Sigmoid colon (tissue), 6 donors: ENCODE measurements at regions not wholly inside any gene's neighbourhood (a gene's known extent, or its start where the extent isn't known, plus 50 kb on each side); places are given as distances from the start of the nearest gene placed in this dataset.

Experiments
- DNase-seq: peaks from one replicate; pipeline ENCODE4 v3.0.0-alpha.2; 2019
- H3K27ac ChIP-seq, 4 donors: fragments of 200-600 bp; sonication (generic); one replicate each; pipeline ENCODE4 v1.5.1; 2016 to 2019; ENCODE audit warnings: mild to moderate bottlenecking in 1 of 4
- H3K27me3 ChIP-seq, 3 donors: fragments of 200-600 bp; sonication (generic); one replicate each; pipeline ENCODE4 v1.5.1; 2019; ENCODE audit warnings: mild to moderate bottlenecking in 1 of 3
- H3K36me3 ChIP-seq, 4 donors: fragments of 200-600 bp; sonication (generic); one replicate each; pipeline ENCODE4 v1.5.1; 2016 to 2019
- H3K4me1 ChIP-seq, 4 donors: fragments of 200-600 bp; sonication (generic); one replicate each; pipeline ENCODE4 v1.5.1; 2017 to 2019
- H3K4me3 ChIP-seq, 4 donors: fragments of 200-600 bp; sonication (generic); one replicate each; pipeline ENCODE4 v1.5.1; 2017 to 2019; ENCODE audit warnings: mild to moderate bottlenecking in 2 of 4, moderate library complexity in 1 of 4
- H3K9me3 ChIP-seq, 4 donors: fragments of 200-600 bp in 3 of 4; sonication (generic) in 3 of 4; one replicate each; pipeline versions ENCODE4 v1.5.1 to v1.6.1; 2013 to 2019
- EP300 ChIP-seq, 4 donors: sonication (generic); formaldehyde crosslinking; IDR thresholded peaks; one replicate each; pipeline ENCODE4 v1.6.1; 2017; ENCODE audit warnings: antibody characterized with exemption in 4 of 4
- POLR2A ChIP-seq, 2 donors: fragments of 450-650 bp; IDR thresholded peaks; one replicate each; pipeline ENCODE4 v1.6.1; 2016; ENCODE audit warnings: antibody characterized with exemption in 2 of 2, mild to moderate bottlenecking in 2 of 2, moderate library complexity in 2 of 2
- POLR2AphosphoS5 ChIP-seq, 4 donors: sonication (generic); formaldehyde crosslinking; IDR thresholded peaks; one replicate each; pipeline ENCODE4 v1.6.1; 2017; ENCODE audit warnings: antibody characterized with exemption in 4 of 4
- WGBS, 2 donors: extraction: QIAGEN DNeasy Blood & Tissue Kit; methylation state at CpG; one replicate each; pipeline ENCODE4 v1.1.7; 2013; 5-methylcytosine and 5-hydroxymethylcytosine counted together
- intact Hi-C: fragments of 100-400 bp; cut with DNase I; formaldehyde crosslinking; loops from one replicate; pipeline ENCODE4 v1.15.1; 2023
- TF ChIP-seq, protein P1 (sequence below), 4 experiments: fragments of 450-650 bp in 3 of 4; fragments of 200-600 bp in 1 of 4; IDR thresholded peaks; one replicate each; pipeline ENCODE4 v1.5.1; 2016 to 2019; ENCODE audit warnings: antibody characterized with exemption in 4 of 4, mild to moderate bottlenecking in 3 of 4, moderate library complexity in 2 of 4
- donor health status: healthy with polysubstance abuse.
- donor health status: healthy.

DNA sequence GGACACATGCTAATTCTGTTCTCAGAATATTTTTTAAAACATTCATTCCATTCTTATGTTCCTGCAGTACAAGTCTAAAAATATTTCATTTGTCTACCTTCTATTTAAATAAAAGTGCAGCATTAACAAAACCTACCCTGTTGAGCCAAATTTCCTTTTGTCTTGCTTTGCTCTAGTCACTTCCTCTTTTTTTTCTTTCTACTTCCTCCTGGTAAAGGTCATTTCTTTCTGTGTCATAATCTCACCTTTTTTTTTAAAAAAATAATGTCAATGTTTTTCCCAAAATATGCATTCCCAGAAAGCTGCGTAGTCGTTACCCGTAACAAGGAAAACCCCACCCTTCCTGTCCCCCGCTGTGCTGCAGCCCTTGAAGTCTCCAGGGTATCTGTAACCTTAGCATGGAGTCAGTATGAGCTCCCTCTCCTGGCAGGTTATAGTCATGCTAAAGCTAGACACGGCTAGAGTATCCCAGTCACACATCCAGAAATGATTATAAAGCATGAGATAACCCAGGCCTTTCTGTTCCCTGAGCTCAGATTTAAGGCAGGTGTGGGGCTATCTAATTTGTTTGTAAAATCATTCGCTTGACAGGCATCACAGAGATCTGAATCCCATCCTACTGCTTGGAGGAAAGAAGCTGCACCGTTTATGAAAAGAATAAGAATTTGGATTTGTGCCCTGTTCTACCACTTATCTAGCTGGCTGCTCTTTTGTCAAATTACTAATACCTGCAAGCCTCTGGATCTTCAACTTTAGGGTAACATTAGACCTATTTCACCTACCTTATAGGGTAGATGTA, 51.1 kb upstream of the EED start:
- Histone ChIP-seq H3K36me3 (no peaks in the 10 kb centered on the region), H3K27me3 (no peaks in the 10 kb centered on the region), H3K4me3 (peak overlapping the region in 2 of 4 donors; percentile 11 to 16), H3K4me1 (peaks cover 0 to 35% (median 23%) of the 10 kb centered on the region in 4 donors), H3K27ac (peak overlapping the region in 3 of 4 donors; percentile 43 to 45 (median 44)), H3K9me3 (no peaks in the 10 kb centered on the region)
- WGBS, 2 donors: 8 to 21% methylated on average over 7 of the region's 7 CpGs
- peak; percentile 20 to 68 (median 62) for TF ChIP-seq POLR2AphosphoS5 (IDR thresholded peaks at IDR 0.05)
- TF ChIP-seq, protein P1, sequence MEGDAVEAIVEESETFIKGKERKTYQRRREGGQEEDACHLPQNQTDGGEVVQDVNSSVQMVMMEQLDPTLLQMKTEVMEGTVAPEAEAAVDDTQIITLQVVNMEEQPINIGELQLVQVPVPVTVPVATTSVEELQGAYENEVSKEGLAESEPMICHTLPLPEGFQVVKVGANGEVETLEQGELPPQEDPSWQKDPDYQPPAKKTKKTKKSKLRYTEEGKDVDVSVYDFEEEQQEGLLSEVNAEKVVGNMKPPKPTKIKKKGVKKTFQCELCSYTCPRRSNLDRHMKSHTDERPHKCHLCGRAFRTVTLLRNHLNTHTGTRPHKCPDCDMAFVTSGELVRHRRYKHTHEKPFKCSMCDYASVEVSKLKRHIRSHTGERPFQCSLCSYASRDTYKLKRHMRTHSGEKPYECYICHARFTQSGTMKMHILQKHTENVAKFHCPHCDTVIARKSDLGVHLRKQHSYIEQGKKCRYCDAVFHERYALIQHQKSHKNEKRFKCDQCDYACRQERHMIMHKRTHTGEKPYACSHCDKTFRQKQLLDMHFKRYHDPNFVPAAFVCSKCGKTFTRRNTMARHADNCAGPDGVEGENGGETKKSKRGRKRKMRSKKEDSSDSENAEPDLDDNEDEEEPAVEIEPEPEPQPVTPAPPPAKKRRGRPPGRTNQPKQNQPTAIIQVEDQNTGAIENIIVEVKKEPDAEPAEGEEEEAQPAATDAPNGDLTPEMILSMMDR (IDR thresholded peaks at IDR 0.05): peak; percentile 56 to 82 (median 73)
- TF ChIP-seq POLR2A (IDR thresholded peaks at IDR 0.05): no peak
- peak in 1 of 4 donors; percentile 83 for TF ChIP-seq EP300 (IDR thresholded peaks at IDR 0.05)
- peak; percentile 77 for DNase-seq
- intact Hi-C loops: loop anchor here (2.0 to 5.0 kb wide), 2 partner anchors 126 to 151 kb away; partner anchors contain the start of gene PICALM

DNA sequence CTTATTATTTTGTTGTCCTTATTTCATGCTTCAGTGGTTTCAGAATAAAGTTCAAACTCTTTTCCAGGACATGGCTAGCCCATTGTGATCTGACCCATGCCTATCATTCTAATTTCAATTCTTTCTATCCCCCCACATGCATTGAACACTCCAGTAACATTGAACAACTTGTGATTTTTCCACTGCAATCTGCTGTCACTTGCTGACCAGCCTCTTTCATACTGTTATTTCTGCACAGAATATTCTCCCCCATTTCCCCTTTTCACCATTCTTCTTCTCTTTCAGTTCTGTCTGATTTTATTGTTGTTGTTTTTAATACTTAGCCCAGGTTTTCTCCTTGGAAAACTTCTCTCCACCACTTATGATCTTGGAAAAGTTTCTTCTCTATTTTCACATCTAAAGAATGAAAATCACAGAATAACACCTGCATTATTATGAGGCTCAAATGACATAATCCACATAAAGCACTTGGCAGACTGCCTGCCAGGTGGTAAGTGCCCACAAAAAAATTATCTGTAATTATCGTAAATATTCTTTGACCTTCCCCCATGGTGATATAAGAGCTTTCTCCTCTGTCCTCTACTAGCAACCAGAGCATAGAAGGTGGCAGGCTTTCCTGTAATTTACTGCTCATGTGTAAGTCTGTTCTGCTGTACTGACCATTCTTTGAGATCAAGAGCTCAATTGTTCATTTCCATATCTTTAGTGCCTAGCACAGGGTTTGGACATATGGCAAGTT, 51.9 kb upstream of the EED start:
- no peaks in the 10 kb centered on the region for H3K9me3 ChIP-seq
- intact Hi-C loops: loop anchor here (5.0 kb wide), 1 partner anchor 125 kb away; the partner anchor contains the start of gene PICALM
- no peak for DNase-seq
- peaks cover 0 to 28% (median 22%) of the 10 kb centered on the region in 4 donors for H3K4me1 ChIP-seq
- H3K4me3 ChIP-seq: no peak overlapping the region
- no peaks in the 10 kb centered on the region for H3K36me3 ChIP-seq
- H3K27me3 ChIP-seq: no peaks in the 10 kb centered on the region
- TF ChIP-seq POLR2AphosphoS5 (IDR thresholded peaks at IDR 0.05) (no peak), POLR2A (IDR thresholded peaks at IDR 0.05) (no peak), EP300 (IDR thresholded peaks at IDR 0.05) (no peak)
- TF ChIP-seq, protein P1 (IDR thresholded peaks at IDR 0.05): no peak
- WGBS, 2 donors: 14 to 33% methylated on average over 1 of the region's 1 CpG
- peak overlapping the region in 3 of 4 donors; percentile 43 to 45 (median 44) for H3K27ac ChIP-seq

DNA sequence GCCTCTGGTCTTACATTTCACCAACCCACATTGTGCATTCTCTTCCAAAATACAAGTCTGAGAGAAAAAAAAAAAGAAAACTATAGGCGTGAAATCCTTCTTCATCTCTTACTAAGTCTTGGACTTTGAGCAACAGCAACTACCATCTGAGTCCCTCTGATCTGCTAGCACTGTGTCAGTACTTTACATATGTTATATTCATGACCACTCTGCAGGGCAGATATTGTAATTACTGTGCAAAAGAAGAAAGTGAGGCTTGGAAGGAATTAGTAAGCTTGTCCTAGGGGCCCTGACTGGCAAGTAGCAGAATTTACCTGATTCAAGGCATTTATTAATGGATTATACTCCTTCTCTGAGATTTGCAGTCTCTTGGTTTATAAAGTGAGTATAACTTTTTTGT, 52.7 kb upstream of the EED start:
- TF ChIP-seq POLR2AphosphoS5 (IDR thresholded peaks at IDR 0.05) (no peak), POLR2A (IDR thresholded peaks at IDR 0.05) (no peak), EP300 (IDR thresholded peaks at IDR 0.05) (no peak)
- TF ChIP-seq, protein P1 (IDR thresholded peaks at IDR 0.05): no peak
- Histone ChIP-seq H3K27me3 (no peaks in the 10 kb centered on the region), H3K4me3 (no peak overlapping the region), H3K9me3 (no peaks in the 10 kb centered on the region), H3K36me3 (no peaks in the 10 kb centered on the region), H3K4me1 (peaks cover 0 to 21% (median 16%) of the 10 kb centered on the region in 4 donors), H3K27ac (no peak overlapping the region)
- 93 to 97% methylated on average over 1 of the region's 1 CpG for WGBS, 2 donors
- DNase-seq: no peak
- intact Hi-C loops: loop anchor here (5.0 kb wide), 1 partner anchor 125 kb away; the partner anchor contains the start of gene PICALM

DNA sequence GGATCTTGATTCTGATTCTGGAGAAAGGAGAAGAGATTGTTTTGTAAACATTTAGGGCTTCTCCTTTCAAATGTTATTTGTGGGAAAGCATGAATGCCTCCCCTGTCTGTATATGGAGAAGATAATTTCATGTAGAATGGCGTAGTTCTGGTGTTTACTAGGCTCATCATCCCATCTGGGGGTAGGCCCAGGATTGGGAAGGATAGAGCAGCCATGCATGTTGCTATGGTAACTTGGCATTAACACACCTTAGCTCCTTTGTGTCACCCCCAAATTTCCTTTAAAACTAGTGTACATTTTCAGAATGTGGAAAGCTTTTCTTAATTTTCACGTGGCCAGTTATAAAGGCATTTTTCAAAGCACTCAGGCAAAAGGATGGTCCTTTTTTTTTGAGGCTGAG, 57.5 kb upstream of the EED start:
- Histone ChIP-seq H3K27me3 (no peaks in the 10 kb centered on the region), H3K4me3 (no peak overlapping the region), H3K36me3 (no peaks in the 10 kb centered on the region), H3K4me1 (peaks cover 0 to 7% (median 2%) of the 10 kb centered on the region in 4 donors), H3K27ac (no peak overlapping the region), H3K9me3 (no peaks in the 10 kb centered on the region)
- intact Hi-C loops: no loop called here
- DNase-seq: no peak
- no peak for TF ChIP-seq EP300 (IDR thresholded peaks at IDR 0.05)
- TF ChIP-seq POLR2AphosphoS5 (IDR thresholded peaks at IDR 0.05): no peak
- TF ChIP-seq POLR2A (IDR thresholded peaks at IDR 0.05): no peak
- TF ChIP-seq, protein P1 (IDR thresholded peaks at IDR 0.05): no peak
- 90 to 92% methylated on average over 2 of the region's 2 CpGs for WGBS, 2 donors
